ENCODE measurements at regions not wholly inside any gene's neighbourhood (a gene's known extent, or its start where the extent isn't known, plus 50 kb on each side); places are given as distances from the start of the nearest gene placed in this dataset.
A peak's percentile ranks its signal among the peaks of the same experiment; 100 is the strongest.
"Not testable (repeated sequence)": the region's sequence is repeated elsewhere in the genome, so short reads cannot be mapped to it uniquely, and the experiment has no call there.

- no peak for DNase-seq (ENCODE audit: low spot score)
Observed at GRCh38 chr12:68387338-68387737, 55.2 kb upstream of the MDM1 start.

GRCh38 chr12:68389305-68389704 lies 57.1 kb upstream of the MDM1 start:
- DNase-seq (ENCODE audit: low spot score) = no peak

GRCh38 chr12:68391937-68392336 lies 59.8 kb upstream of the MDM1 start:
- no peak for DNase-seq (ENCODE audit: low spot score)

- no peak for DNase-seq (ENCODE audit: low spot score)
Observed at GRCh38 chr12:68392376-68392775, 60.2 kb upstream of the MDM1 start.

- DNase-seq (ENCODE audit: low spot score) = no peak
Observed at GRCh38 chr12:68393417-68393816, 61.3 kb upstream of the MDM1 start.

- DNase-seq (ENCODE audit: low spot score) = no peak
Observed at GRCh38 chr12:68397566-68398158, 65.5 kb upstream of the MDM1 start.

- not testable (repeated sequence) for DNase-seq (ENCODE audit: low spot score)
Observed at GRCh38 chr12:68398689-68399088, 66.5 kb upstream of the MDM1 start.

- no peak for DNase-seq (ENCODE audit: low spot score)
Observed at GRCh38 chr12:68400226-68400829, 68.2 kb upstream of the MDM1 start.

GRCh38 chr12:68402422-68402821 lies 70.3 kb upstream of the MDM1 start:
- no peak for DNase-seq (ENCODE audit: low spot score)

GRCh38 chr12:68403296-68403695 lies 71.1 kb upstream of the MDM1 start:
- no peak for DNase-seq (ENCODE audit: low spot score)

GRCh38 chr12:68403711-68404110 lies 71.5 kb upstream of the MDM1 start:
- DNase-seq (ENCODE audit: low spot score) = no peak

GRCh38 chr12:68405343-68405781 lies 73.2 kb upstream of the MDM1 start:
- DNase-seq (ENCODE audit: low spot score) = no peak

GRCh38 chr12:68406134-68406576 lies 74.0 kb upstream of the MDM1 start:
- peak; percentile 30 for DNase-seq (ENCODE audit: low spot score)

GRCh38 chr12:68406911-68407310 lies 74.7 kb upstream of the MDM1 start:
- DNase-seq (ENCODE audit: low spot score) = no peak

- DNase-seq (ENCODE audit: low spot score) = no peak
Observed at GRCh38 chr12:68410018-68410660, 78.0 kb upstream of the MDM1 start.

GRCh38 chr12:68411371-68411770 lies 79.2 kb upstream of the MDM1 start:
- no peak for DNase-seq (ENCODE audit: low spot score)

GRCh38 chr12:68414988-68415387 lies 82.8 kb upstream of the MDM1 start:
- DNase-seq (ENCODE audit: low spot score) = no peak

- no peak for DNase-seq (ENCODE audit: low spot score)
Observed at GRCh38 chr12:68416350-68416749, 84.2 kb upstream of the MDM1 start.

- DNase-seq (ENCODE audit: low spot score) = no peak
Observed at GRCh38 chr12:68416826-68417225, 84.7 kb upstream of the MDM1 start.

- no peak for DNase-seq (ENCODE audit: low spot score)
Observed at GRCh38 chr12:68418137-68418460, 85.9 kb upstream of the MDM1 start.

- DNase-seq (ENCODE audit: low spot score) = no peak
Observed at GRCh38 chr12:68420225-68421010, 88.3 kb upstream of the MDM1 start.

- DNase-seq (ENCODE audit: low spot score) = no peak
Observed at GRCh38 chr12:68422159-68422558, 90.0 kb upstream of the MDM1 start.

All from D341Med (cell line).